ENCODE measurements at regions not wholly inside any gene's neighbourhood (a gene's known extent, or its start where the extent isn't known, plus 50 kb on each side); places are given as distances from the start of the nearest gene placed in this dataset.

DNA sequence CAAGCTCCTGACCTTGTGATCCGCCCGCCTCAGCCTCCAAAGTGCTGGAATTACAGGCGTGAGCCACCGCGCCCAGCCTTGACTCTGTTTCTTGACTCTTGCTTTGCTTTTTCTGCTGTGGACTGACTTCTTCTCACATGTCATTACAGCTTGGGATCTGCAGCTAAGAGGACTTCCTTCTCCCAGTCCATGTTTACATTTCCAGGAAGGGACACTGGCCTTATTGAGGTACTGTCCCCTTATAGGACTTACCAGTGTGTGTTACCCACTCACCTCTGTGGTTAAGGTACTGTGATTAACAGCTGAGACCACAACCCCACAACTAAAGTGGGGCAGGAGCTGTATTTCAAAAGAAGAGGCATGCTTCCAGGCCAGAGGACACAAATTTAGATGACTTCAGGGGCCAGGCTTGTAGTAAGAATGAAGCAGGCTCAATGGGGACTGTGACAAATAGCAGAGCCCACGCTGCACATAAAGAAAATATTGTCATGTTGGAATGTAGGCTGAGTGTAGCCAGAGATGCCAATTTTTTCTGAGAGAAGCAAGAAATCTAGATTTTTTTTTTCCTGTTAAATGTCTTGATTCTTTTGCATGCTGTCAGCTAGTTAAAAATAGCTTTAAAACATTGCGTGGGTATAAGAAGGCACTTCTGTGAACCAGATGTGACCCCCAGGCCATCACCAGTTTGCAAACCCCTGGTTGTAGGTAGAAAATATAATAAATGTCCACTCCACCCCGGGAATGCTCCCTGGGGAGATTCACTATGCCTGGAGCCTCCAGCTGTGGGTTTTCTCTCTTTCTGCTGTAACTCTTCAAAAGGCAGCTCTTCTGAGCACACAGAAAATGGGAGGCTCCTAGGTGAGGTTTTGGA is 75.0 kb downstream of the PTPDC1 start:
- no peak for DNase-seq (ENCODE audit: low read depth)
- TF ChIP-seq, protein P1, sequence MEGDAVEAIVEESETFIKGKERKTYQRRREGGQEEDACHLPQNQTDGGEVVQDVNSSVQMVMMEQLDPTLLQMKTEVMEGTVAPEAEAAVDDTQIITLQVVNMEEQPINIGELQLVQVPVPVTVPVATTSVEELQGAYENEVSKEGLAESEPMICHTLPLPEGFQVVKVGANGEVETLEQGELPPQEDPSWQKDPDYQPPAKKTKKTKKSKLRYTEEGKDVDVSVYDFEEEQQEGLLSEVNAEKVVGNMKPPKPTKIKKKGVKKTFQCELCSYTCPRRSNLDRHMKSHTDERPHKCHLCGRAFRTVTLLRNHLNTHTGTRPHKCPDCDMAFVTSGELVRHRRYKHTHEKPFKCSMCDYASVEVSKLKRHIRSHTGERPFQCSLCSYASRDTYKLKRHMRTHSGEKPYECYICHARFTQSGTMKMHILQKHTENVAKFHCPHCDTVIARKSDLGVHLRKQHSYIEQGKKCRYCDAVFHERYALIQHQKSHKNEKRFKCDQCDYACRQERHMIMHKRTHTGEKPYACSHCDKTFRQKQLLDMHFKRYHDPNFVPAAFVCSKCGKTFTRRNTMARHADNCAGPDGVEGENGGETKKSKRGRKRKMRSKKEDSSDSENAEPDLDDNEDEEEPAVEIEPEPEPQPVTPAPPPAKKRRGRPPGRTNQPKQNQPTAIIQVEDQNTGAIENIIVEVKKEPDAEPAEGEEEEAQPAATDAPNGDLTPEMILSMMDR (IDR thresholded peaks at IDR 0.05; ENCODE audit: low read depth, low read length, missing control alignments) = no peak

DNA sequence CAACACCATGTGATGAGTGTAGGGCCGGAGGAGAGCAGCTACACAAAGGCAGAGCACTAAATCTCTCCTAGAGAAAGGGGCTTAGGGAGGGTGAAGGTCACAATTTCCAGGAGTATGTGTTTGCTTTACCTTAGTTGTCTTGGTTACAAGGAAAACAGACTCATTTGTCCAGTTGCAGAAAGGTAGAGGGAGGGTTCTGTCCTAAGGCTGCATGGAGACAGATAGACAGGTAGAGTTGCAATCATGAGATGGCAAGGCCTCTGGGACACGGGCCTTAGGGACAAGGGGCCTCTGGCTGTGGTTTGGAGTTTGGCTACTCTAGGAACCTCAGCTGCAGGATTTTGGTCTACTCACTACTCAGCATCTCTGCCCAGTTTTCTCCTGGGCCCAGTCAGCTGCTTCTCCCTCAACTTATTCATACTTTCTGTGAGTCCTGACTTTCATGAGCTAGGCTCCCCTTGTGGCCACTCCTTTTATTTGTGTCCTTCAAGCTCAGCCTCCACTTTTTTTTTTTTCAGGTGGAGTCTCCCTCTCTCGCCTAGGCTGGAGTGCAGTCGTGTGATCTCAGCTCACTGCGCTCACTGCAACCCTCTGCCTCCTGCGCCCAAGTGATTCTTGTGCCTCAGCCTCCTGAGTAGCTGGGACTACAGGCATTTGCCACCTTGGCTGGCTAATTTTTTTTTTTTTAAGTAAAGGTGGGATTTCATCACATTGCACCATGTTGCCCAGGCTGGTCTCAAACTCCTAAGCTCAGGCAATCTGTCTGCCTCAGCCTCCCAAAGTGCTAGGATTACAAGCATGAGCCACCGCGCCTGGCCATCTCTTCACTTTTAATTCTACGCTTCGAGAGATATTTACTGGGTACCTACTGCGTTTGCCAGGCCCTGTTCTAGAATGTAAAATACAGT is 76.6 kb downstream of the PTPDC1 start:
- TF ChIP-seq, protein P1 (IDR thresholded peaks at IDR 0.05; ENCODE audit: low read depth, low read length, missing control alignments) = peak; percentile 26
- DNase-seq (ENCODE audit: low read depth) = no peak
- H3K4me3 ChIP-seq (ENCODE audit: low read depth, low read length) = no peak overlapping the region

More for the DNA sequence above, 75.0 kb downstream of the PTPDC1 start:
- H3K4me3 ChIP-seq (ENCODE audit: low read depth, low read length) = no peak overlapping the region

DNA sequence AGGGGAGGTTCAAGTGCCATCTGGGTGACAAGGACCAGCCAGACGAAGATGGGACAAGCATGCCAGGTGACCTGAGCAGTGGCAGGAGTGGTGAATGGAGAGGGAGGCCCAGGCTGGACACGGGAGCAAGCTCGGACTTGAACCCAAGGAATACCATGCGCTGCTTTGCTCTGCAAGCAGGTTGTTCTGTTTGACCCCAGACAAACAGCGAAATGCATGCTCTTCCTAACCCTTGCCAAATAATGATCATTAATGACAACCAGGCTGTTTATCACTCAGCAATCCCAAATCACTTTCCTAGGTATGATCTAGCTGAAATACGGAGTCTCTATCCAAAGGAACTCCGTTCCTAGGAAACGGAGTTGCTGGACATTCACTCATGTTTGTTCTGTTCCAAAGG is 77.4 kb downstream of the PTPDC1 start:
- no peak overlapping the region for H3K4me3 ChIP-seq (ENCODE audit: low read depth, low read length)
- TF ChIP-seq, protein P1 (IDR thresholded peaks at IDR 0.05; ENCODE audit: low read depth, low read length, missing control alignments) = no peak
- no peak for DNase-seq (ENCODE audit: low read depth)

DNA sequence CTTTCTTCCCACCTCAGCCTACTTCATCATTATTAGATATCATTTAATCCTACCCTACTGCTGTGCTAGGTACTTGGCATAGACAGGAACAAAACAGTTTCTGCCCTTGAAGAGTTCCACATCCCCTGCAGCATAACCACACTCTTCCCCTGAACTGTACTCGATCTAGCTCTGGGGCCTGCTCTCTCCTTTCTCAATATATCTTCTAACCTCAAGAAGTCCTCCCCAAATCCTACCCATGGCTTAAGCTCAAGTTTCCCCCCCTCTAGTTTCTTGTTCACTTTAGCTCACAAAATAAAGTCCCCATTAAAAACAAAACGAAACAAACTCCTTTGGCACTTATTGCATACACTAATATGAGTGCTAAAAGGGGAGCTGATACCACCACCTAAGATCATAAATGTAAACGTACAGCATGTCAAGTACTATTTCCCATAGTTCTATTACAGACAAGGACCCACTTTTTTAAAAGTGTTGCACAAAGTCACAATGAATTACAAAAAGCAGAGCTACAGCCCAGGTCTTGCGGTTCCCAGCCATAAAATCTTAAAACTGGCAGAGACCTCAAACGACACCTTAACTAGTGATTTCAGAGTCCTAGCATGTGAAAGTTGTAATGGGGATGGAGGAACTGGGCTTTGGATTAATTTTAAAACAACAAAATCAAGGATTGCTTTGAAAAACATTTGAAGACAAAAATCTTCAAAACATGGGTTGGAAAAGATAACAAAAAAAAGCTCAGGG is 80.7 kb downstream of the PTPDC1 start:
- DNase-seq (ENCODE audit: low read depth) = no peak
- peak overlapping the region; percentile 92 for H3K4me3 ChIP-seq (ENCODE audit: low read depth, low read length)
- TF ChIP-seq, protein P1 (IDR thresholded peaks at IDR 0.05; ENCODE audit: low read depth, low read length, missing control alignments) = no peak

DNA sequence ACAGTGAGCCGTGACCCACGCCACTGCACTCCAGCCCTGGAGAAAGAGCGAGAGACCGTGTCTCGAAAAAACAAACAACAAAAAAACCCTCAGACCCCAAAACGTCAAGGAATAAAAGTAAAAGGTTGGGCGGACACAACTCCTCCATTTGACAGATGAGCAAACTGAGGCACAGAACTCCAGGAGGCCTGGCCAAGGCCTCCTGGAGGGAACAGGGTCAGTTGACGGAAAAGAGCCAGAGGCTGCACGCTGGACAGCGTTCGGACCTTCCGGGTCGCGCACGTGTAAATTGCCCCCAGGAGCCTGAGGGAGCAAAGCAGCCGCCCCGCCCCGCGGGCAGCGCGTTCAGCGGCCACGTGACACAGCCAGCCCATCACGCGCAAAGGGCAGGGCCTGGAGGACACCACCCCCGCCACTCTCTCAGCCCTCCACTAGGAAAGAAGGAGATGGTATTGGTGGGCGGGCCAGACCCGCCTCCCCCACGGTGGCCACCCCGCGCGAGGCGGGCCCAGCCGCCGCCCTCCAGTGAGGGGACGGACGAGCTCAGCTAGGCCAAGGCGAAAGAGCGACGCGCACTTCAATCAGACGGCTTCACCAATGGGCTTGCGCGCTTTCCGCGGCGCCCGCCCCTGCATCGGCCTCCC is 81.5 kb downstream of the PTPDC1 start:
- TF ChIP-seq, protein P1 (IDR thresholded peaks at IDR 0.05; ENCODE audit: low read depth, low read length, missing control alignments) = no peak
- H3K4me3 ChIP-seq (ENCODE audit: low read depth, low read length) = peak overlapping the region; percentile 92
- peak; percentile 93 for DNase-seq (ENCODE audit: low read depth)
